Islet precursor cell (in vitro differentiated cells): ENCODE measurements at regions not wholly inside any gene's neighbourhood (a gene's known extent, or its start where the extent isn't known, plus 50 kb on each side); places are given as distances from the start of the nearest gene placed in this dataset.
A peak's percentile ranks its signal among the peaks of the same experiment; 100 is the strongest.
"Not testable (repeated sequence)": the region's sequence is repeated elsewhere in the genome, so short reads cannot be mapped to it uniquely, and the experiment has no call there.

ENCODE experiments used
- DNase-seq: peaks from one replicate; pipeline ENCODE4 v3.0.0-alpha.2; 2018

- no peak for DNase-seq
These were observed 176.5 kb downstream of the ABCA8 start for GRCh38 chr17:68778726-68779125.

DNA sequence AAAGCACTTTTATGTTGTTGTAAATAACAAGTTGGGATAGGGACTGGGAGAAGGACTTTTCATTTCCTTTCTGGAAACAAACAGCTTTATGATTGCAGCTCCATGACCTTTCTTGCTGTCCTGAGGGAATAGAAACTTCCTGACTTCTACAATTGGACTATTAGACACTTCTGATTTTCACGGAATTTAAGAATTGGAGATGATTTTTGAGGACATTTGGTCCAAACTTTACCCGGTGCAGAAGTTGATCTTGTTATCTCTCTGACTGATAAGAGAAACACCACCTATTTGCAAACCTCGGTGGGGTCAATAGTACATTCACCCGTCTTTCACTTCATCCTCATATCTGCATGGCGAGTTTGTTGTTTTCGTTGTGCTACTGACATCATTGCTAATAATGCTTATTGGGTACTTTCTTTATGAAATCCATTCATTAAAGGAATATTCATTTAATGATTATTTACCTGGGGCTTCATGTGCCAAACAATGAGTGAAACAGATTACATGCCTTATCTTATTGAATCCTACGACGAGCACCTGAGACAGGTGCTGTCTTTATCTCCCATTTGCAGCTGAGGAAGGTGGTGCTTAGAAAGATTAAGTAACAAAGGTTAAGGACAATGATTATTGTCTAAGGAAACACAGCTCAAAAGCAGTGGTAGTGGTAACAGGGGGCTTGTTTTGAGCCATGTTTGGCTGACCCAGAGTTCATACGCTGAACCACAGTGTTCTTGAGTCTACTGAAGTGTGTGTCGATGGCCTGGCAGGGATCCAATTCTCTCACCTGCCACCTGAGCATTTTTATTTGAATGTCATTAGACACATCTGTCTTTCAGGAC, 176.9 kb upstream of the FAM20A start:
- no peak for DNase-seq

DNA sequence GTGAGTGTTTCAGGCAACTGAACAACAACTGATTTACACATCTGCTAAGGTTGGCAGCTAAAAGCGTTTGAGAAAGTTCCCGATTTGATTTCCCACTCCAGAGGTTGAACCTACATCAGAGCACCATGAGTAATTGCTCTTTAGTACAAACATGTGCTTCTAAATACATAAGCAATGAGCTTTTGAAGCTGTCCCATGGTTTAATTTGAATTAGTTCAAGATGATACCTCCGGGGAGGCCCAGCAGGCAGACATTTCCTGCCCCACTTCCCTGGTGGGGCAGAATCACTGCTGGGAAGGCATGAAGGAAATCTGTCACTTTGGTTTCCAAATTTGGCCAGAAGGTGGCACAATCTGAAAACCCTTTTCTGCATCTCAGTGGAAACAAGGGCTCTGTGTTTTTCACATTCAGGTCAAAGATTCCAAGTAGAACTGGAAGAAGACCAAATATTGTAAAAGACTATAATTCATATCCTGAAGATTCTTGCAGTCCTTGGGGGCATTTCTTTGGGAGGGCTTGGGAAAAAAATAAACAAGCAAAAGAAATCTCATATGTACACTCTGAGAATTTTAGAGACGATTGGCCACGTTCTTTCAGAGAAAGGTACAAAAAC, 176.2 kb upstream of the FAM20A start:
- peak; percentile 79 for DNase-seq

DNA sequence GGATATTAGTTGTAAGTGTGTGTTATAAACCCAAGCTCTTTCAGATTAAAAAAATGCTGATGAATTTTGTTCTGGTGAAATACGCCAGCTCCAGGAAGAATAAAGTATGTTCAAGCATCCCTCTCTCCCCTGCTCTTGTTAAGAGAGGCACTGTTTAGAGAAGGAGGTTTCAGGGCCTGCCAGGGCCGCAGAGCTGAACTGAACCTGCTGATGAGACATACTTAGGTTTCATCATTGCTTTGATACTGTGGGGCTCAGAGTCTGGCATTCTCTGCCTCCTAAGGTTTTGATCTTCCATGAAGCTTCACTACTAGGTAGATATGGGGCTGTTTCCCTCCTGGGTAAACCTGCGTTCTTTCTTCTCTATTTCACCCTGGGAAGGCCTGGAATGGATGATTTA, 175.3 kb upstream of the FAM20A start:
- DNase-seq = no peak

- no peak for DNase-seq
These were observed 174.8 kb upstream of the FAM20A start for GRCh38 chr17:68775969-68776368.

DNA sequence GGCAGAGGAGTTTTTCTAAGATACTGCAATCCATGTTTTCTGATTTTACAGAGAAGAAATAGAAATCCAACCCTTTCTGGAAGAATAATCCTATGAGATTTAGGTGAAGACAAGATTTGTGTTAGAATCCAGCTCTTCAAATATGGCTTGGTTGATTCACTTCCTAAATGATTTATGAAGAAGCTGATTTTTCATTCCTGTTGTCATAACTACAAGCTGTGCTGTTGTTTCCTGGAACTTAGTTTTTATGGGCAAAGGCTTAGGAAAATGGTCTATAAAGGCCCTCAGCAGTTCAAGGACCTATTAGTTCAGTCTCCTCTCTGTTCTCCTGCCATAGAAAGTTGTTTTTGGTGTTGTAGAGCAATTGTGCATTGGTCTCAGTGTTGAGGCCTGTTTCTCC, 174.2 kb upstream of the FAM20A start:
- no peak for DNase-seq

DNA sequence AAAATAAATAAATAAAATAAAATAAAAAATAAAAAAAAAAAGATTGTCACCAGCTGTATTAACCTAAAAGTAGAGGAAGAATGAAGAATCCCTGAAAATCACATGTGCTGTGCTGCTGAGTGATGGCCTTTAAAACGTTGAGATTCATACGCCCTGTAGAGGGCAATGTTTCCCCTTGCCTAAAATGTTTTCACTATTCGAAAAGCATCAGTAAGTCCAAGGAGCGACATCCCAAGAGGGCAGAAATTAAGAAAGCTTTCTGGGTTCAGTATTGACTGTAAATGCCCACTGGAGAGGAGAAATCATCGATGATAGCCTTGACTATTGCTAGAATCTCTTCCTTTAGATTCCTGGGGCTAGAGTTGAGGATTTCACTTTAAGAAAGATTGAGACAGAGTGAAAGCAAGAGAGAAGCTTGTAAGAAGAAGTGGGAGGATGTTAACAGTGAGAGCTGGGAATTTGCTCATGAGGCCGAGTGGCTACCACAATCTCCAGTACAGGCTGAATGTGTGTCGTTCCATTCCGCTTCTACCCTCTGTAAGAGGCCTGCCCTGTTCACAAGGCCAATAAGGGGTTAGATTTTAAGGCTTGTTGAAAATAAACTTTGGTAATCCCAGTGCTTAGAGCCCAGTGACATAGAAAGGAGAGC, 170.8 kb upstream of the FAM20A start:
- no peak for DNase-seq

GRCh38 chr17:68768804-68769203, 167.6 kb upstream of the FAM20A start:
- DNase-seq = no peak

- DNase-seq = no peak
These were observed 165.5 kb upstream of the FAM20A start for GRCh38 chr17:68766640-68767039.

DNA sequence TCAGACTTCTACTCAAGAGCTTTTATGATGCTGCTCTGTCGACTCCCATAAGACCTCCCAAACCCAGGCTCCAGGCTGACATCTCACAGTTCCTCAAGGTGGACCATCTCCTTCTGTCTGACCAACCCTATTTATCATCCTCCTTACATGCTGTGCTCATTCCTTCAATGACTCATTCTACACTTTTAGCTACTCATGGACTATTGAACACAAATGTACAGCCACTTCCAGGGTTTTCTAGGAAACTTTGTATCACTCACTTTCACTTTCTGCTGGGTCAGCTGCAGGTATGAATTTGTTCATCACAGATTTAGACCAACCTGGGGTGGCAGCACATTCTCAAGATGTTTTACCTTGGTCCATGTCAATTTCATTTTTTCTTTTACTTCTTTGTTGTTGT, 162.4 kb upstream of the FAM20A start:
- DNase-seq = no peak

DNA sequence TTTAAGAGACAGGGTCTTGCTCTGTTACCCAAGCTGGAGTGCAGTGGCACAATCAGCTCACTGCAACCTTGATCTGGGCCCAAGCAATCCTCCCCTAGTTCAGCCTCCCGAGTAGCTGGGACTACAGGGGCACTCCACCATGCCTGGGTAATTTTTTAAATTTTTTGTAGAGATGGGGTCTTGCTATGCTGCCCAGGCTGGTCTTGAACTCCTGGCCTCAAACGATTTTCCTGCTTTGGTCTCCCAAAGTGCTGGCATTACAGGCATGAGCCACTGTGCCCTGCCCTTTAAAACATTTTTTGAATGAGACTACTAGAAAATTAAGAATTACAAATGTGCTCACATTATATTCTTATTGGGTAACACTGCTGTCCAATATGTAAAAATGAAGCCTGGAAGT, 161.7 kb upstream of the FAM20A start:
- DNase-seq = no peak

DNA sequence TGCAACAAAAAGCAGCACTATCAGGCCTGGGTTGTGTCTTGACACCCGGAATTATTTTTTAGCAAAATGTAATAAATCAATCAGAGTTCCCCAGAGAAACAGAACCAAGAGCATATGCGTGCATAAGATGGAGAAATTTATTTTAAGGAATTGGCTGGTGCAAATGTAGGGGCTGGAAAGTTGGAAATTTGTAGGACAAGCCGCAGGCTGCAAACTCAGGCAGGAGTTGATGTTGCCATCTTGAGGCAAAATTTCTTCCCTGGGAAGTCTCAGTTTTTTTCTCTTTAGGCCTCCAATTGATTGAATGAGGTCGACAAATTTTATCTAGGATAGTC, 158.9 kb upstream of the FAM20A start:
- DNase-seq = no peak

GRCh38 chr17:68759343-68760140, 158.4 kb upstream of the FAM20A start:
- peak; percentile 97 for DNase-seq

GRCh38 chr17:68759002-68759342, 157.8 kb upstream of the FAM20A start:
- no peak for DNase-seq

GRCh38 chr17:68757866-68758757, 156.9 kb upstream of the FAM20A start:
- not testable (repeated sequence) for DNase-seq

DNA sequence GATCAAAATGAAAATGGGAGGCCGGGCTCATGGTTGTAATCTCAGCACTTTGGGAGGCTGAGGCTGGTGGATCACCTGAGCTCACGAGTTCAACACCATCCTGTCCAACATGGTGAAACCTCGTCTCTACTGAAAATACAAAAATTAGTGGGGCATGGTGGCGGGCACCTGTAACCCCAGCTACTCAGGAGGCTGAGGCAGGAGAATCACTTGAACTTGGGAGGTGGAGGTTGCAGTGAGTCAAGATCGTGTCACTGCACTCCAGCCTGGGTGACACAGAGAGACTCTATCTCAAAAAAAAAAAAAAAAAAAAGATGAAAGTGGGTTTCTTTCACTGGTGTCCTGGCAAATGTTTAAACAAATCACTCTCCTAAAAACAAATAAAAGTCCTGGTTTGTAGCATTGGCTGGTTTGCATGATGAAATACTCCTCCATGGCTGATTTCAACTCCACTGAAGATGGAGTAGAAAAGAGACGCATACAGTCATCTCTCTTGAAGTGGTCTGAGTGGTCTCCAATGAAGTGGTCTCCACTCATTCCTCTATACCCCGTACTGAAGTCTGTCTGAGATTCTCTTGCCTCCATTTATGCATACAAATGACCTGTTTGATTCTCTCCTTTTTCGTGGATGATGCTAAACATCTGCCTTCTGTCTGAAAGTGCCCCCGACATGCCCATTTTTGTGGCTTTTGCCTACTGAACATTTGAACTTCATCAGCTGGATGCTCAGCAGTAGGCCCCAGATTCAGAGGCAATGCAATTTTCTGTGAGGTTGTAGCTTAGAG, 153.0 kb upstream of the FAM20A start:
- no peak for DNase-seq

DNA sequence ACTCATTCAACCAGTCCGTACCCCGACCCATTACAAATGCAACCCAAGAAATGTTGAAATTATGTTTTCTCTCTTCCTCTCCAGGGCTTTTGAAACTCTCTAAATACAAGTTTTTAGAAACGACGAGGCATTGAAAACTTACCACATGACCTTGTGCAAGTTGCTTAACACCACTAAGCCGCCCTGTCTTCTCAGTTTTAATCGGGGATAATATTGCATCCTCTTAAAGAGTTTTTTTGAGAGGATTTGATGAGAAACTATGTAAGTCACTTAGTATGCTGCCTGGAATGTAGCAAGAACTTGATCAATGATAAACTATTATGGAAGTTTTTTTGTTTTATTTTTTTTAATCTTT, 149.0 kb upstream of the FAM20A start:
- DNase-seq = no peak

DNA sequence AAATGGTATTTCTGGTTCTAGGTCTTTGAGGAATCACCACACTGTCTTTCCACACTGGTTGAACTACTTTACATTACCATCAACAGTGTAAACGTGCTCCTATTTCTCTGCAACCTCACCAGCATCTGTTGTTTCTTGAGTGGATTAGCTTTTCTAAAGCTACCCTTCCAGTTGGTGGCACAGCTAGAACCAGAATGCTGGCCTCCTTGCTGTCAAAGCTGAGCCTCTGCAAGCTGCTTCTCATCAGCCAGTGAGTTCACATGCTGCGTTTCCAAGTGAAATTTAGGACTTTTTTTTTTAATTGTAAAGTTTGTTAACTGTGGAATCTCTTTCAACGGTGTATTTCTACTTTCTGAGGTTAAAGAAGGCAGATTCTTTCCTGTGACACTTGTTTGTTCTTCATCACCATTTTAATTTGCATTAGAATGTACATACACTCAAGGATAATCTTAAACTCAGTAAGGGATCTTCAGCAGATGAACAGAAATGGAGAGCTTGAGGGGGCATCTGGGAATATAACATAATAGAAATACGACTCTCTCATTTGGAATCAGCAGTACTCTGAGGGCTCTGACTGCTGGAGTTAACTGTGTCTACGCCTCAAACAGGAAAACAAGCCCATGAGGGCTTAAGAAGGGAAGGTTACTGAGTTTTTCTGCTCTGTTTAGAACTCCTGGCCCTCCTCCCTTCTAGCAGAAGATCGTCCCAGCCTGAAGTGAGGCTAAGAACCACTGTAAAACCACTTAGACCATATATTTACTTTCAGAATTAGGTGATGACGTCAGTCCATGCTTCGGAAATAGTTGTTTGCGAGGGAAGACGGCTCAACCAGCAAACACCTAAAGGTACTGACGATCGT, 148.4 kb upstream of the FAM20A start:
- no peak for DNase-seq

DNA sequence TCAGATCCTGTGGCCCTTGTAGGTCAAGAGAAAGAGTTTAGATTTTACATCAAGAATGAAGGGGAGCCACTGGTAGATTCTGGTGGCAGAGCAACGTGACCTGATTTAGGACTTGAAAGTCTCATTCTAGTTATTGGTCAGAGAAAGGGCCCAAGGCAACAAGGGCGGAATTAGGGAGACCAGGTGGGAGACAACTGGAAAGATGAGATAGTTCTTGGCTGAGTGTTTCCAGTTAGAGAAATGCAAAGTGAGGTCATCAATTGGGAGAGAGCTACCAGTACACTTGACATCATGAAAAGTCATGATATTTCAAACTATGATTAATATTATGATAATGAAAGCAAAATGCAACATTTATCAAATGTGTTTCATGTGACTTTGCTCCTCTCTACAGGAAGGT, 147.2 kb upstream of the FAM20A start:
- no peak for DNase-seq

GRCh38 chr17:68740555-68741447, 139.6 kb upstream of the FAM20A start:
- DNase-seq = no peak
